Stimulated activated CD8-positive, alpha-beta memory T cell treated with anti-CD3 and anti-CD28 coated beads, Interleukin-4, amount 100 ng/mL, for 48 hours (primary cell): ENCODE measurements at regions not wholly inside any gene's neighbourhood (a gene's known extent, or its start where the extent isn't known, plus 50 kb on each side); places are given as distances from the start of the nearest gene placed in this dataset.
"Not testable (repeated sequence)": the region's sequence is repeated elsewhere in the genome, so short reads cannot be mapped to it uniquely, and the experiment has no call there.

Experiments used
- DNase-seq: peaks from one replicate; pipeline ENCODE4 v3.0.0-alpha.2; 2020

- DNase-seq: no peak
Observed at GRCh38 chr1:213744780-213745179, 243.0 kb upstream of the PROX1 start.

GRCh38 chr1:213745451-213745850 is 242.3 kb upstream of the PROX1 start:
- no peak for DNase-seq

GRCh38 chr1:213749558-213749957 is 238.2 kb upstream of the PROX1 start:
- DNase-seq: no peak

- DNase-seq: no peak
Observed at GRCh38 chr1:213750231-213751063, 237.3 kb upstream of the PROX1 start.

- DNase-seq: no peak
Observed at GRCh38 chr1:213751064-213751397, 236.7 kb upstream of the PROX1 start.

- no peak for DNase-seq
Observed at GRCh38 chr1:213759359-213760181, 228.2 kb upstream of the PROX1 start.

GRCh38 chr1:213761845-213762407 is 225.8 kb upstream of the PROX1 start:
- peak; percentile 24 for DNase-seq

GRCh38 chr1:213767683-213768082 is 220.1 kb upstream of the PROX1 start:
- no peak for DNase-seq

GRCh38 chr1:213772128-213773063 is 215.4 kb upstream of the PROX1 start:
- DNase-seq: no peak

GRCh38 chr1:213773975-213774374 is 213.8 kb upstream of the PROX1 start:
- no peak for DNase-seq

GRCh38 chr1:213776969-213777368 is 210.8 kb upstream of the PROX1 start:
- no peak for DNase-seq

- no peak for DNase-seq
Observed at GRCh38 chr1:213779228-213779627, 208.5 kb upstream of the PROX1 start.

GRCh38 chr1:213782941-213783672 is 204.7 kb upstream of the PROX1 start:
- no peak for DNase-seq

- DNase-seq: no peak
Observed at GRCh38 chr1:213783893-213784292, 203.9 kb upstream of the PROX1 start.

GRCh38 chr1:213786683-213787082 is 201.1 kb upstream of the PROX1 start:
- no peak for DNase-seq

- no peak for DNase-seq
Observed at GRCh38 chr1:213790565-213790964, 197.2 kb upstream of the PROX1 start.

- no peak for DNase-seq
Observed at GRCh38 chr1:213793482-213794067, 194.2 kb upstream of the PROX1 start.

- DNase-seq: no peak
Observed at GRCh38 chr1:213796525-213796924, 191.2 kb upstream of the PROX1 start.

- DNase-seq: not testable (repeated sequence)
Observed at GRCh38 chr1:213808288-213808687, 179.5 kb upstream of the PROX1 start.

- DNase-seq: no peak
Observed at GRCh38 chr1:213817156-213817555, 170.6 kb upstream of the PROX1 start.

- no peak for DNase-seq
Observed at GRCh38 chr1:213820362-213821149, 167.2 kb upstream of the PROX1 start.
